ENCODE measurements at regions not wholly inside any gene's neighbourhood (a gene's known extent, or its start where the extent isn't known, plus 50 kb on each side); places are given as distances from the start of the nearest gene placed in this dataset.

- no peak overlapping the region for H3K27ac Mint-ChIP-seq
- no CpG with 5 or more reads among the region's 1 CpG for WGBS (ENCODE audit: insufficient coverage)
- no peaks in the 10 kb centered on the region for H3K4me1 Mint-ChIP-seq
- peaks cover 6 to 21% (median 7%) of the 10 kb centered on the region in 3 donors for H3K9me3 Mint-ChIP-seq
- no peak for DNase-seq
- Histone ChIP-seq H3K4me3 (ENCODE audit: control insufficient read depth in 1 of 2, extremely low read depth in 1 of 2, low read length in 1 of 2) (no peak overlapping the region), H3K27me3 (replicated peaks in 1 of 2; ENCODE audit: control insufficient read depth in 2 of 2, extremely low read depth in 1 of 2, insufficient read depth in 2 of 2, low read length in 1 of 2) (no peaks in the 10 kb centered on the region), H3K9me3 (no peaks in the 10 kb centered on the region), H3K27ac (ENCODE audit: low read length) (no peak overlapping the region), H3K36me3 (ENCODE audit: control insufficient read depth in 2 of 2, extremely low read depth in 1 of 2, insufficient read depth in 1 of 2, low read length in 1 of 2) (no peaks in the 10 kb centered on the region), H3K4me1 (ENCODE audit: control insufficient read depth in 1 of 2, extremely low read depth in 1 of 2, insufficient read depth in 2 of 2, low read length in 2 of 2) (no peaks in the 10 kb centered on the region)
- CTCF ChIA-PET, result no interaction called here
- H3K36me3 Mint-ChIP-seq, result no peaks in the 10 kb centered on the region
- no peak overlapping the region for H3K4me3 Mint-ChIP-seq
- no peak for ATAC-seq (replicated peaks in 1 of 4)
- POLR2A ChIA-PET, result no interaction called here
- H3K27me3 Mint-ChIP-seq, result no peaks in the 10 kb centered on the region
Observed at GRCh38 chr11:29959488-29959887, 57.3 kb downstream of the KCNA4 start.

GRCh38 chr11:29957431-29957830 is 59.4 kb downstream of the KCNA4 start:
- ChIA-PET POLR2A (no interaction called here), CTCF (no interaction called here)
- Mint-ChIP-seq H3K4me3 (no peak overlapping the region), H3K9me3 (peaks cover 10 to 25% (median 11%) of the 10 kb centered on the region in 3 donors), H3K27ac (no peak overlapping the region), H3K36me3 (no peaks in the 10 kb centered on the region), H3K27me3 (no peaks in the 10 kb centered on the region), H3K4me1 (no peaks in the 10 kb centered on the region)
- no peaks in the 10 kb centered on the region for H3K27me3 ChIP-seq (replicated peaks in 1 of 2; ENCODE audit: control insufficient read depth in 2 of 2, extremely low read depth in 1 of 2, insufficient read depth in 2 of 2, low read length in 1 of 2)
- no peaks in the 10 kb centered on the region for H3K36me3 ChIP-seq (ENCODE audit: control insufficient read depth in 2 of 2, extremely low read depth in 1 of 2, insufficient read depth in 1 of 2, low read length in 1 of 2)
- H3K9me3 ChIP-seq, result no peaks in the 10 kb centered on the region
- H3K27ac ChIP-seq (ENCODE audit: low read length), result no peak overlapping the region
- H3K4me1 ChIP-seq (ENCODE audit: control insufficient read depth in 1 of 2, extremely low read depth in 1 of 2, insufficient read depth in 2 of 2, low read length in 2 of 2), result no peaks in the 10 kb centered on the region
- WGBS (ENCODE audit: insufficient coverage), result 29% methylated on average over 3 of the region's 4 CpGs
- DNase-seq, result no peak
- no peak overlapping the region for H3K4me3 ChIP-seq (ENCODE audit: control insufficient read depth in 1 of 2, extremely low read depth in 1 of 2, low read length in 1 of 2)
- no peak for ATAC-seq (replicated peaks in 1 of 4)

- no peaks in the 10 kb centered on the region for H3K27me3 ChIP-seq (replicated peaks in 1 of 2; ENCODE audit: control insufficient read depth in 2 of 2, extremely low read depth in 1 of 2, insufficient read depth in 2 of 2, low read length in 1 of 2)
- no peaks in the 10 kb centered on the region for H3K4me1 ChIP-seq (ENCODE audit: control insufficient read depth in 1 of 2, extremely low read depth in 1 of 2, insufficient read depth in 2 of 2, low read length in 2 of 2)
- ChIA-PET CTCF (no interaction called here), POLR2A (interaction anchor here in 1 of 2 donors (0.7 kb wide), 1 partner anchor 21 kb away, joined by 4 read pairs; no protein-coding TSS in a partner anchor)
- Mint-ChIP-seq H3K36me3 (no peaks in the 10 kb centered on the region), H3K4me3 (no peak overlapping the region), H3K27ac (no peak overlapping the region), H3K27me3 (no peaks in the 10 kb centered on the region), H3K9me3 (peaks cover 14 to 21% (median 16%) of the 10 kb centered on the region in 3 donors), H3K4me1 (no peaks in the 10 kb centered on the region)
- no peak overlapping the region for H3K27ac ChIP-seq (ENCODE audit: low read length)
- H3K4me3 ChIP-seq (ENCODE audit: control insufficient read depth in 1 of 2, extremely low read depth in 1 of 2, low read length in 1 of 2), result no peak overlapping the region
- H3K9me3 ChIP-seq, result no peaks in the 10 kb centered on the region
- H3K36me3 ChIP-seq (ENCODE audit: control insufficient read depth in 2 of 2, extremely low read depth in 1 of 2, insufficient read depth in 1 of 2, low read length in 1 of 2), result no peaks in the 10 kb centered on the region
- DNase-seq (no peak), ATAC-seq (replicated peaks in 1 of 4) (no peak)
- WGBS (ENCODE audit: insufficient coverage), result 83% methylated on average over 2 of the region's 2 CpGs
Observed at GRCh38 chr11:29956076-29956556, 60.7 kb downstream of the KCNA4 start.

GRCh38 chr11:29943347-29943746 is 73.5 kb downstream of the KCNA4 start:
- Histone ChIP-seq H3K36me3 (ENCODE audit: control insufficient read depth in 2 of 2, extremely low read depth in 1 of 2, insufficient read depth in 1 of 2, low read length in 1 of 2) (no peaks in the 10 kb centered on the region), H3K27ac (ENCODE audit: low read length) (no peak overlapping the region), H3K4me1 (ENCODE audit: control insufficient read depth in 1 of 2, extremely low read depth in 1 of 2, insufficient read depth in 2 of 2, low read length in 2 of 2) (no peaks in the 10 kb centered on the region), H3K9me3 (no peaks in the 10 kb centered on the region), H3K27me3 (replicated peaks in 1 of 2; ENCODE audit: control insufficient read depth in 2 of 2, extremely low read depth in 1 of 2, insufficient read depth in 2 of 2, low read length in 1 of 2) (no peaks in the 10 kb centered on the region), H3K4me3 (ENCODE audit: control insufficient read depth in 1 of 2, extremely low read depth in 1 of 2, low read length in 1 of 2) (no peak overlapping the region)
- POLR2A ChIA-PET, result no interaction called here
- ATAC-seq (replicated peaks in 1 of 4), result no peak
- no peak overlapping the region for H3K27ac Mint-ChIP-seq
- H3K36me3 Mint-ChIP-seq, result no peaks in the 10 kb centered on the region
- no peaks in the 10 kb centered on the region for H3K27me3 Mint-ChIP-seq
- CTCF ChIA-PET, result no interaction called here
- DNase-seq, result no peak
- no peak overlapping the region for H3K4me3 Mint-ChIP-seq
- H3K4me1 Mint-ChIP-seq, result no peaks in the 10 kb centered on the region
- H3K9me3 Mint-ChIP-seq, result peaks cover 11 to 21% (median 16%) of the 10 kb centered on the region in 3 donors

- Histone ChIP-seq H3K27me3 (replicated peaks in 1 of 2; ENCODE audit: control insufficient read depth in 2 of 2, extremely low read depth in 1 of 2, insufficient read depth in 2 of 2, low read length in 1 of 2) (no peaks in the 10 kb centered on the region), H3K9me3 (no peaks in the 10 kb centered on the region), H3K4me1 (ENCODE audit: control insufficient read depth in 1 of 2, extremely low read depth in 1 of 2, insufficient read depth in 2 of 2, low read length in 2 of 2) (no peaks in the 10 kb centered on the region), H3K36me3 (ENCODE audit: control insufficient read depth in 2 of 2, extremely low read depth in 1 of 2, insufficient read depth in 1 of 2, low read length in 1 of 2) (no peaks in the 10 kb centered on the region), H3K27ac (ENCODE audit: low read length) (no peak overlapping the region), H3K4me3 (ENCODE audit: control insufficient read depth in 1 of 2, extremely low read depth in 1 of 2, low read length in 1 of 2) (no peak overlapping the region)
- H3K4me3 Mint-ChIP-seq, result no peak overlapping the region
- WGBS (ENCODE audit: insufficient coverage), result 68% methylated on average over 3 of the region's 4 CpGs
- ATAC-seq (replicated peaks in 1 of 4), result no peak
- H3K4me1 Mint-ChIP-seq, result no peaks in the 10 kb centered on the region
- no peaks in the 10 kb centered on the region for H3K36me3 Mint-ChIP-seq
- no peak overlapping the region for H3K27ac Mint-ChIP-seq
- H3K9me3 Mint-ChIP-seq, result peaks cover 5 to 15% (median 12%) of the 10 kb centered on the region in 3 donors
- H3K27me3 Mint-ChIP-seq, result no peaks in the 10 kb centered on the region
- DNase-seq, result no peak
- CTCF ChIA-PET, result no interaction called here
- POLR2A ChIA-PET, result no interaction called here
Observed at GRCh38 chr11:29937526-29937925, 79.3 kb downstream of the KCNA4 start.

- Mint-ChIP-seq H3K27me3 (no peaks in the 10 kb centered on the region), H3K9me3 (peaks cover 5 to 14% (median 11%) of the 10 kb centered on the region in 3 donors), H3K36me3 (no peaks in the 10 kb centered on the region), H3K4me1 (no peaks in the 10 kb centered on the region), H3K27ac (no peak overlapping the region), H3K4me3 (no peak overlapping the region)
- DNase-seq, result no peak
- ChIA-PET CTCF (no interaction called here), POLR2A (no interaction called here)
- no peaks in the 10 kb centered on the region for H3K36me3 ChIP-seq (ENCODE audit: control insufficient read depth in 2 of 2, extremely low read depth in 1 of 2, insufficient read depth in 1 of 2, low read length in 1 of 2)
- no peak for ATAC-seq (replicated peaks in 1 of 4)
- H3K4me1 ChIP-seq (ENCODE audit: control insufficient read depth in 1 of 2, extremely low read depth in 1 of 2, insufficient read depth in 2 of 2, low read length in 2 of 2), result no peaks in the 10 kb centered on the region
- no peaks in the 10 kb centered on the region for H3K27me3 ChIP-seq (replicated peaks in 1 of 2; ENCODE audit: control insufficient read depth in 2 of 2, extremely low read depth in 1 of 2, insufficient read depth in 2 of 2, low read length in 1 of 2)
- H3K9me3 ChIP-seq, result no peaks in the 10 kb centered on the region
- no peak overlapping the region for H3K27ac ChIP-seq (ENCODE audit: low read length)
- WGBS (ENCODE audit: insufficient coverage), result 85% methylated on average over 18 of the region's 19 CpGs
- H3K4me3 ChIP-seq (ENCODE audit: control insufficient read depth in 1 of 2, extremely low read depth in 1 of 2, low read length in 1 of 2), result no peak overlapping the region
Observed at GRCh38 chr11:29934115-29934638, 82.7 kb downstream of the KCNA4 start.

- ATAC-seq (replicated peaks in 1 of 4) (no peak), DNase-seq (no peak)
- Histone ChIP-seq H3K4me1 (ENCODE audit: control insufficient read depth in 1 of 2, extremely low read depth in 1 of 2, insufficient read depth in 2 of 2, low read length in 2 of 2) (no peaks in the 10 kb centered on the region), H3K27me3 (replicated peaks in 1 of 2; ENCODE audit: control insufficient read depth in 2 of 2, extremely low read depth in 1 of 2, insufficient read depth in 2 of 2, low read length in 1 of 2) (no peaks in the 10 kb centered on the region), H3K27ac (ENCODE audit: low read length) (no peak overlapping the region), H3K36me3 (ENCODE audit: control insufficient read depth in 2 of 2, extremely low read depth in 1 of 2, insufficient read depth in 1 of 2, low read length in 1 of 2) (no peaks in the 10 kb centered on the region), H3K9me3 (no peaks in the 10 kb centered on the region), H3K4me3 (ENCODE audit: control insufficient read depth in 1 of 2, extremely low read depth in 1 of 2, low read length in 1 of 2) (no peak overlapping the region)
- ChIA-PET POLR2A (no interaction called here), CTCF (no interaction called here)
- Mint-ChIP-seq H3K27ac (no peak overlapping the region), H3K27me3 (no peaks in the 10 kb centered on the region), H3K4me1 (no peaks in the 10 kb centered on the region), H3K9me3 (peaks cover 4 to 21% (median 16%) of the 10 kb centered on the region in 3 donors), H3K36me3 (no peaks in the 10 kb centered on the region), H3K4me3 (no peak overlapping the region)
- WGBS (ENCODE audit: insufficient coverage), result 80% methylated on average over 4 of the region's 8 CpGs
Observed at GRCh38 chr11:29916040-29916439, 100.8 kb downstream of the KCNA4 start.
